NT2/D1 (cell line): ENCODE measurements at regions not wholly inside any gene's neighbourhood (a gene's known extent, or its start where the extent isn't known, plus 50 kb on each side); places are given as distances from the start of the nearest gene placed in this dataset.
"Not testable (repeated sequence)": the region's sequence is repeated elsewhere in the genome, so short reads cannot be mapped to it uniquely, and the experiment has no call there.

Experiments
- DNase-seq: peaks from one replicate; pipeline ENCODE4 v3.0.0-alpha.2; 2011; ENCODE audit warnings: low read depth, low spot score
- H3K27me3 ChIP-seq: 2 replicates; pipeline ENCODE4 v1.6.0; 2011; ENCODE audit warnings: mild to moderate bottlenecking; ENCODE audit not compliant: insufficient read length, insufficient read depth
- H3K36me3 ChIP-seq: 2 replicates; pipeline ENCODE4 v1.6.1; 2011; ENCODE audit warnings: mild to moderate bottlenecking, low read length, mixed read lengths; ENCODE audit not compliant: insufficient read depth, insufficient read length
- H3K4me1 ChIP-seq: 2 replicates; pipeline ENCODE4 v1.5.1; 2011; ENCODE audit not compliant: insufficient read depth, insufficient read length
- H3K4me3 ChIP-seq: 2 replicates; pipeline ENCODE4 v1.5.1; 2011; ENCODE audit warnings: low read depth; ENCODE audit not compliant: insufficient read length
- H3K9ac ChIP-seq: 2 replicates; pipeline ENCODE4 v1.6.0; 2011; ENCODE audit warnings: low read depth; ENCODE audit not compliant: insufficient read length
- H3K9me3 ChIP-seq: 2 replicates; pipeline ENCODE4 v1.5.1; 2011; ENCODE audit warnings: mild to moderate bottlenecking, low read length; ENCODE audit not compliant: insufficient read depth
- SUZ12 ChIP-seq: IDR thresholded peaks from 2 replicates; pipeline ENCODE4 v1.6.1; 2011; ENCODE audit not compliant: insufficient read length, insufficient read depth; ENCODE audit errors: extremely low read depth
- YY1 ChIP-seq: IDR thresholded peaks from 2 replicates; pipeline ENCODE4 v1.6.1; 2011; ENCODE audit not compliant: insufficient read length, insufficient read depth
- ZNF274 ChIP-seq: IDR thresholded peaks from 2 replicates; pipeline ENCODE4 v1.6.1; 2011; ENCODE audit warnings: mild to moderate bottlenecking, low read depth, low read length

- Histone ChIP-seq H3K27me3 (no peaks in the 10 kb centered on the region), H3K9ac (no peak overlapping the region), H3K4me1 (no peaks in the 10 kb centered on the region), H3K36me3 (no peaks in the 10 kb centered on the region), H3K9me3 (no peaks in the 10 kb centered on the region), H3K4me3 (no peak overlapping the region)
- DNase-seq, result no peak
- TF ChIP-seq SUZ12 (no peak), ZNF274 (no peak), YY1 (no peak)
These were observed 215.0 kb upstream of the HSF2 start for GRCh38 chr6:122184401-122184827.

GRCh38 chr6:122185458-122185857, 214.0 kb upstream of the HSF2 start:
- H3K9ac ChIP-seq, H3K27me3 ChIP-seq, H3K4me1 ChIP-seq, H3K4me3 ChIP-seq, H3K36me3 ChIP-seq, DNase-seq, H3K9me3 ChIP-seq: not testable (repeated sequence)

- TF ChIP-seq YY1, result no peak
These were observed 212.3 kb upstream of the HSF2 start for GRCh38 chr6:122187186-122187585.

GRCh38 chr6:122198922-122199321, 200.5 kb upstream of the HSF2 start:
- DNase-seq, result no peak
- TF ChIP-seq ZNF274 (no peak), YY1 (no peak), SUZ12 (no peak)

More at GRCh38 chr6:122187186-122187585, 212.3 kb upstream of the HSF2 start:
- Histone ChIP-seq H3K4me1 (no peaks in the 10 kb centered on the region), H3K36me3 (no peaks in the 10 kb centered on the region), H3K9ac (no peak overlapping the region), H3K27me3 (no peaks in the 10 kb centered on the region), H3K9me3 (no peaks in the 10 kb centered on the region), H3K4me3 (no peak overlapping the region)
- DNase-seq, result no peak

GRCh38 chr6:122200440-122200839, 199.0 kb upstream of the HSF2 start:
- H3K9ac ChIP-seq, result no peak overlapping the region
- TF ChIP-seq SUZ12 (no peak), ZNF274 (no peak), YY1 (no peak)
- no peak for DNase-seq
- H3K27me3 ChIP-seq, result no peaks in the 10 kb centered on the region
- no peak overlapping the region for H3K4me3 ChIP-seq
- H3K9me3 ChIP-seq, result no peaks in the 10 kb centered on the region
- no peaks in the 10 kb centered on the region for H3K36me3 ChIP-seq
- no peaks in the 10 kb centered on the region for H3K4me1 ChIP-seq

More at GRCh38 chr6:122198922-122199321, 200.5 kb upstream of the HSF2 start:
- H3K36me3 ChIP-seq, result no peaks in the 10 kb centered on the region
- no peak overlapping the region for H3K9ac ChIP-seq
- no peaks in the 10 kb centered on the region for H3K9me3 ChIP-seq
- H3K4me1 ChIP-seq, result no peaks in the 10 kb centered on the region
- no peak overlapping the region for H3K4me3 ChIP-seq
- no peaks in the 10 kb centered on the region for H3K27me3 ChIP-seq

- DNase-seq, result no peak
- no peaks in the 10 kb centered on the region for H3K4me1 ChIP-seq
- no peaks in the 10 kb centered on the region for H3K36me3 ChIP-seq
- H3K27me3 ChIP-seq, result no peaks in the 10 kb centered on the region
- no peaks in the 10 kb centered on the region for H3K9me3 ChIP-seq
- no peak overlapping the region for H3K4me3 ChIP-seq
- no peak overlapping the region for H3K9ac ChIP-seq
- TF ChIP-seq YY1 (no peak), SUZ12 (no peak), ZNF274 (no peak)
These were observed 196.8 kb upstream of the HSF2 start for GRCh38 chr6:122202576-122203137.

GRCh38 chr6:122207061-122207460, 192.4 kb upstream of the HSF2 start:
- no peaks in the 10 kb centered on the region for H3K36me3 ChIP-seq
- no peak overlapping the region for H3K4me3 ChIP-seq
- DNase-seq, result no peak
- no peak for TF ChIP-seq SUZ12
- H3K4me1 ChIP-seq, result no peaks in the 10 kb centered on the region
- H3K9me3 ChIP-seq, result no peaks in the 10 kb centered on the region
- no peak overlapping the region for H3K9ac ChIP-seq
- H3K27me3 ChIP-seq, result no peaks in the 10 kb centered on the region

GRCh38 chr6:122207794-122208193, 191.7 kb upstream of the HSF2 start:
- H3K9ac ChIP-seq, result no peak overlapping the region
- no peaks in the 10 kb centered on the region for H3K27me3 ChIP-seq
- no peak for TF ChIP-seq YY1
- DNase-seq, result no peak
- no peaks in the 10 kb centered on the region for H3K36me3 ChIP-seq
- H3K9me3 ChIP-seq, result no peaks in the 10 kb centered on the region
- no peak overlapping the region for H3K4me3 ChIP-seq
- no peaks in the 10 kb centered on the region for H3K4me1 ChIP-seq
